H1 (cell line): ENCODE measurements at regions not wholly inside any gene's neighbourhood (a gene's known extent, or its start where the extent isn't known, plus 50 kb on each side); places are given as distances from the start of the nearest gene placed in this dataset.

Experiments
- CTCF ChIA-PET: fragments of 300-600 bp; sonication (Branson Sonifier 250); formaldehyde crosslinking; loops from one replicate; lab custom pipeline; 2021; ENCODE audit not compliant: partially characterized antibody; lab: Charles Lee
- POLR2A ChIA-PET: fragments of 300-600 bp; sonication (Branson Sonifier 250); formaldehyde crosslinking; loops from one replicate; lab custom pipeline; 2021; ENCODE audit warnings: inconsistent platforms; ENCODE audit not compliant: partially characterized antibody; lab: Charles Lee
- DNase-seq, 2 experiments: peaks; one replicate each; pipeline versions ENCODE4 v3.0.0 to v3.0.0-alpha.2; 2010 to 2022; ENCODE audit warnings: low spot score in 2 of 2, low read depth in 1 of 2, mixed read lengths in 1 of 2
- FAIRE-seq: peaks from 2 replicates; lab custom pipeline; 2011; peaks lifted over from hg19 to GRCh38; lab: Jason Lieb, UNC
- H2AFZ ChIP-seq: 2 replicates; pipeline ENCODE4 v1.8.1; 2012; ENCODE audit warnings: low read length, inconsistent platforms
- H2AK5ac ChIP-seq: 2 replicates; pipeline ENCODE4 v1.6.1; 2013; ENCODE audit warnings: low read depth, low read length
- H2BK120ac ChIP-seq: replicated peaks from 2 replicates; pipeline ENCODE3; 2013; ENCODE audit warnings: low read depth, low read length, inconsistent platforms
- H2BK12ac ChIP-seq: 2 replicates; pipeline ENCODE4 v1.6.1; 2013; ENCODE audit warnings: low read depth, low read length
- H2BK15ac ChIP-seq: 2 replicates; pipeline ENCODE4 v1.6.1; 2013; ENCODE audit warnings: low read length
- H2BK20ac ChIP-seq: 2 replicates; pipeline ENCODE4 v1.6.1; 2013; ENCODE audit warnings: low read length
- H2BK5ac ChIP-seq: 2 replicates; pipeline ENCODE4 v1.6.1; 2013; ENCODE audit warnings: low read depth, low read length
- H3K14ac ChIP-seq: 2 replicates; pipeline ENCODE4 v1.6.1; 2013; ENCODE audit warnings: inconsistent platforms; ENCODE audit not compliant: insufficient read length
- H3K18ac ChIP-seq: 2 replicates; pipeline ENCODE4 v1.6.1; 2013; ENCODE audit warnings: low read length; ENCODE audit errors: extremely low read depth
- H3K23ac ChIP-seq: 2 replicates; pipeline ENCODE4 v1.6.1; 2013; ENCODE audit warnings: inconsistent platforms; ENCODE audit not compliant: insufficient read length
- H3K23me2 ChIP-seq: 2 replicates; pipeline ENCODE4 v1.6.1; 2013; ENCODE audit warnings: low read depth, low read length
- H3K27ac ChIP-seq: 2 replicates; pipeline ENCODE4 v1.6.1; 2011; ENCODE audit warnings: low read depth, low read length, inconsistent platforms
- H3K27me3 ChIP-seq, 4 experiments: replicated peaks in 1 of 4; 1 replicate in 1 of 4; 2 replicates in 3 of 4; pipeline versions ENCODE4 v1.6.1 to v1.8.1; 2011 to 2013; ENCODE audit warnings: low read length in 3 of 4, mild to moderate bottlenecking in 3 of 4, inconsistent platforms in 2 of 4, mixed read lengths in 2 of 4, moderate library complexity in 1 of 4; ENCODE audit not compliant: control insufficient read depth in 3 of 4, insufficient read depth in 3 of 4; ENCODE audit errors: extremely low read depth in 1 of 4
- H3K36me3 ChIP-seq, 4 experiments: 2 replicates each; pipeline versions ENCODE4 v1.6.1 to v1.8.1; 2011 to 2013; ENCODE audit warnings: mild to moderate bottlenecking in 4 of 4, low read length in 3 of 4, moderate library complexity in 2 of 4, control low read depth in 1 of 4, inconsistent platforms in 1 of 4; ENCODE audit not compliant: insufficient read depth in 4 of 4, control insufficient read depth in 2 of 4
- H3K4ac ChIP-seq: replicated peaks from 2 replicates; pipeline ENCODE3; 2013; ENCODE audit warnings: low read length, low read depth, mixed read lengths, inconsistent platforms; ENCODE audit not compliant: insufficient read length
- H3K4me1 ChIP-seq, 4 experiments: replicated peaks in 1 of 4; 1 replicate in 1 of 4; 2 replicates in 3 of 4; pipeline versions ENCODE4 v1.6.1 to v1.8.1; 2011 to 2013; ENCODE audit warnings: low read length in 3 of 4, inconsistent platforms in 2 of 4, mixed read lengths in 1 of 4; ENCODE audit not compliant: insufficient read depth in 4 of 4, control insufficient read depth in 3 of 4
- H3K4me2 ChIP-seq, 2 experiments: 2 replicates each; pipeline versions ENCODE4 v1.6.1 to v1.8.1; 2011 to 2013; ENCODE audit warnings: low read depth in 2 of 2, low read length in 2 of 2, control low read depth in 1 of 2, inconsistent platforms in 1 of 2, mild to moderate bottlenecking in 1 of 2; ENCODE audit not compliant: insufficient read depth in 1 of 2
- H3K4me3 ChIP-seq, 4 experiments: fragments of 200-600, 300-600 bp in 1 of 4; sonication (generic), shearing (Covaris generic), sonication (Bioruptor Twin) in 1 of 4; 2 replicates each; pipeline versions ENCODE4 v1.5.1 to v1.8.1; 2011 to 2016; ENCODE audit warnings: low read length in 4 of 4, low read depth in 3 of 4, control low read depth in 2 of 4, inconsistent platforms in 2 of 4, mild to moderate bottlenecking in 2 of 4, mixed read lengths in 1 of 4, moderate library complexity in 1 of 4; ENCODE audit not compliant: insufficient read depth in 2 of 4; ENCODE audit errors: extremely low read depth in 1 of 4
- H3K56ac ChIP-seq: replicated peaks from 2 replicates; pipeline ENCODE3; 2013; ENCODE audit warnings: low read depth, mild to moderate bottlenecking, mixed read lengths, low read length, inconsistent platforms; ENCODE audit not compliant: insufficient read length
- H3K79me1 ChIP-seq: 2 replicates; pipeline ENCODE4 v1.6.1; 2013; ENCODE audit warnings: low read depth, low read length, control low read depth
- H3K79me2 ChIP-seq, 2 experiments: 2 replicates each; pipeline versions ENCODE4 v1.6.1 to v1.8.1; 2012 to 2013; ENCODE audit warnings: low read length in 2 of 2, mild to moderate bottlenecking in 2 of 2, inconsistent platforms in 1 of 2; ENCODE audit not compliant: insufficient read depth in 2 of 2, control insufficient read depth in 1 of 2
- H3K9ac ChIP-seq, 4 experiments: replicated peaks in 1 of 4; 1 replicate in 1 of 4; 2 replicates in 3 of 4; pipeline versions ENCODE4 v1.6.1 to v1.8.1; 2011 to 2013; ENCODE audit warnings: low read depth in 3 of 4, low read length in 3 of 4, control low read depth in 2 of 4, mild to moderate bottlenecking in 2 of 4, moderate library complexity in 2 of 4, inconsistent platforms in 1 of 4; ENCODE audit errors: extremely low read depth in 1 of 4
- H3K9me3 ChIP-seq, 2 experiments: 2 replicates each; pipeline versions ENCODE4 v1.6.1 to v1.8.1; 2012 to 2013; ENCODE audit warnings: mild to moderate bottlenecking in 2 of 2, moderate library complexity in 2 of 2, control low read depth in 1 of 2, inconsistent platforms in 1 of 2, low read depth in 1 of 2, low read length in 1 of 2, mixed read lengths in 1 of 2; ENCODE audit not compliant: insufficient read depth in 2 of 2
- H4K20me1 ChIP-seq, 2 experiments: replicated peaks in 1 of 2; 2 replicates each; pipeline versions ENCODE3 to v1.8.1; 2011 to 2013; ENCODE audit warnings: inconsistent platforms in 2 of 2, low read length in 2 of 2, mild to moderate bottlenecking in 1 of 2; ENCODE audit not compliant: insufficient read depth in 2 of 2, control insufficient read depth in 1 of 2
- H4K5ac ChIP-seq: 2 replicates; pipeline ENCODE4 v1.6.1; 2013; ENCODE audit warnings: low read length, low read depth, mixed read lengths, inconsistent platforms; ENCODE audit not compliant: insufficient read length
- H4K8ac ChIP-seq: 2 replicates; pipeline ENCODE4 v1.8.0; 2013; ENCODE audit warnings: mild to moderate bottlenecking, moderate library complexity, low read length, inconsistent platforms; ENCODE audit not compliant: insufficient read depth; ENCODE audit errors: extremely low read depth
- H4K91ac ChIP-seq: replicated peaks from 2 replicates; pipeline ENCODE3; 2013; ENCODE audit warnings: low read length, mixed read lengths, inconsistent platforms; ENCODE audit not compliant: insufficient read length
- CEBPB ChIP-seq: IDR thresholded peaks from 2 replicates; pipeline ENCODE4 v1.6.1; 2012; ENCODE audit warnings: low read depth, low read length
- CHD2 ChIP-seq: IDR thresholded peaks from 2 replicates; pipeline ENCODE4 v1.6.1; 2012; ENCODE audit warnings: low read length, improper control_type of control experiment
- CREB1 ChIP-seq: IDR thresholded peaks from 2 replicates; pipeline ENCODE4 v1.6.1; 2012; ENCODE audit warnings: inconsistent platforms
- CTBP2 ChIP-seq: IDR thresholded peaks from 2 replicates; pipeline ENCODE4 v1.7.0; 2011; ENCODE audit warnings: borderline replicate concordance, mild to moderate bottlenecking, moderate library complexity, mixed read lengths, low read length; ENCODE audit not compliant: insufficient read depth, insufficient read length
- EGR1 ChIP-seq: IDR thresholded peaks from 2 replicates; pipeline ENCODE4 v1.6.1; 2011; ENCODE audit warnings: low read depth, low read length, borderline replicate concordance
- GTF2F1 ChIP-seq: IDR thresholded peaks from 2 replicates; pipeline ENCODE4 v1.6.1; 2012; ENCODE audit warnings: low read depth, low read length, improper control_type of control experiment, borderline replicate concordance
- JUN ChIP-seq: IDR thresholded peaks from 2 replicates; pipeline ENCODE4 v1.6.1; 2011; ENCODE audit warnings: low read depth, mild to moderate bottlenecking, improper control_type of control experiment, low read length
- KDM4A ChIP-seq: IDR thresholded peaks from one replicate; pipeline ENCODE4 v1.7.1; 2012; ENCODE audit warnings: low read depth, mild to moderate bottlenecking, moderate library complexity, low read length, inconsistent platforms; ENCODE audit not compliant: severe bottlenecking
- POLR2AphosphoS5 ChIP-seq: IDR thresholded peaks from 2 replicates; pipeline ENCODE4 v1.6.1; 2011; ENCODE audit warnings: low read depth, low read length
- RBBP5 ChIP-seq: IDR thresholded peaks from 2 replicates; pipeline ENCODE4 v1.7.1; 2012; ENCODE audit warnings: low read depth, mild to moderate bottlenecking, inconsistent platforms, low read length, moderate library complexity, borderline replicate concordance
- ZNF274 ChIP-seq: IDR thresholded peaks from 2 replicates; pipeline ENCODE4 v1.7.0; 2012; ENCODE audit warnings: low read length, borderline replicate concordance; ENCODE audit errors: extremely low read depth
- WGBS, 2 experiments: shearing (Covaris generic) in 1 of 2; methylation state at CpG; one replicate each; pipeline versions ENCODE4 v1.1.6 to v1.1.7; 2013 to 2015; ENCODE audit warnings: low lambda C conversion rate in 2 of 2, mixed read lengths in 2 of 2, inconsistent platforms in 1 of 2, low coverage in 1 of 2, missing lambda C conversion rate in 1 of 2; ENCODE audit not compliant: insufficient replicate concordance in 2 of 2, insufficient coverage in 1 of 2, insufficient read length in 1 of 2; ENCODE audit errors: extremely low coverage in 1 of 2, missing lambda C conversion rate in 1 of 2; 5-methylcytosine and 5-hydroxymethylcytosine counted together

- Histone ChIP-seq H2BK15ac (no peak overlapping the region), H3K9ac (no peak overlapping the region), H3K18ac (no peak overlapping the region), H2AK5ac (no peak overlapping the region), H3K4me2 (no peak overlapping the region), H4K8ac (no peak overlapping the region), H3K14ac (no peak overlapping the region), H3K23ac (no peak overlapping the region), H2BK120ac (no peak overlapping the region), H3K79me1 (no peaks in the 10 kb centered on the region), H2BK5ac (no peak overlapping the region), H4K20me1 (no peaks in the 10 kb centered on the region), H3K4me1 (no peaks in the 10 kb centered on the region), H3K9me3 (peaks cover 13% of the 10 kb centered on the region in 2 experiments; a peak in 3 of 4 replicates), H2AFZ (no peak overlapping the region), H3K56ac (no peak overlapping the region), H3K4me3 (no peak overlapping the region), H3K27me3 (no peaks in the 10 kb centered on the region), H4K5ac (no peak overlapping the region), H3K23me2 (no peaks in the 10 kb centered on the region), H3K79me2 (no peaks in the 10 kb centered on the region), H3K27ac (no peak overlapping the region), H2BK20ac (no peak overlapping the region), H4K91ac (no peak overlapping the region), H3K36me3 (no peaks in the 10 kb centered on the region), H3K4ac (no peak overlapping the region), H2BK12ac (no peak overlapping the region)
- DNase-seq (no peak), FAIRE-seq (no peak)
- 91% methylated on average over 3 of the region's 3 CpGs; no CpG with 5 or more reads in 1 of the 2 experiments for WGBS, 2 experiments
- TF ChIP-seq RBBP5 = no peak
- no peak for TF ChIP-seq CHD2
- TF ChIP-seq KDM4A = no peak
- no peak for TF ChIP-seq POLR2AphosphoS5
- no peak for TF ChIP-seq GTF2F1
- TF ChIP-seq CTBP2 = no peak
- TF ChIP-seq JUN = no peak
- no peak for TF ChIP-seq CREB1
- no peak for TF ChIP-seq CEBPB
- TF ChIP-seq ZNF274 = no peak
- TF ChIP-seq EGR1 = no peak
- ChIA-PET POLR2A (no interaction called here), CTCF (no interaction called here)
Measured at GRCh38 chr4:151820004-151820403, 59.2 kb upstream of the GATB start.
